NCI-H1694 treated with DMSO at 0.1 percent for 48 hours (cell line): ENCODE measurements at regions not wholly inside any gene's neighbourhood (a gene's known extent, or its start where the extent isn't known, plus 50 kb on each side); places are given as distances from the start of the nearest gene placed in this dataset.
"Not testable (repeated sequence)": the region's sequence is repeated elsewhere in the genome, so short reads cannot be mapped to it uniquely, and the experiment has no call there.

ENCODE experiments used
- DNase-seq: peaks from one replicate; lab custom pipeline; 2025; lab: John Stamatoyannopoulos, UW

DNA sequence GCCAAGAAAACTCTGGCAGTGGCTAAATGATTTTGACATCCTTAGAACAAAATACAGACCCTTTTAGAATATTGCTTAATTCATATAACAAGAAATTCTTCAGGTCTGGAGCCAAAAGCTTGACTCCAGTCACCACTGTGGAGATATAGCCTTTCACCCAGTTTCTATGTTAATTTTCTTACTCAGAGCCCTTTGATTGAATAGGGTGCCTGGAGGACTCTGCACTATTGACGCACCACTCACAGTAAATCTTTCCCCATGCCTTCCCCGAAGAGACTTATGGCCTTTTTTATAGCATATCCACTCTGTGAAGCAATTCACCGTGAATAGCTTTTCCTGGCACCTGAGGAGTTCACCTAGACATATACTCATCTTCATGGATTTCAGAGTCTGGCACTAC is 613.8 kb downstream of the ZWINT start:
- no peak for DNase-seq

DNA sequence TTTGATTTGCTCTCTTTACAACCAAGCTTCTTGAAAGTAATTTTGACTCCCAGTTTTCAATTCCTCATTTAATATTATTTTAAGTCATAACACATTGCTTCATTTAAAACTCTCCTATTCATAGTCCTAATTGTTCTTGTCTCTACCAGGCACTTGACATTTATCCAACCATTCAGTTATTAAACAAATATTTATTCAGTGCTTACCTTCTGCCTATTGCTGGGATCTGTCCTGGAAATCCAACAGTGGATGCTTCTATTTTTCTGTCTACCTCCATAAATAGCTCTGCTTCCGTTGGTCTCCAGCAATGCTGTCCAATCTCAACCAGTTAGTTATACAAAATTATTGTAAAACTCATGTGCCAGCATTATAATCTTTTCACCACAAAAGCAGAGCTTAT is 615.1 kb downstream of the ZWINT start:
- no peak for DNase-seq

DNA sequence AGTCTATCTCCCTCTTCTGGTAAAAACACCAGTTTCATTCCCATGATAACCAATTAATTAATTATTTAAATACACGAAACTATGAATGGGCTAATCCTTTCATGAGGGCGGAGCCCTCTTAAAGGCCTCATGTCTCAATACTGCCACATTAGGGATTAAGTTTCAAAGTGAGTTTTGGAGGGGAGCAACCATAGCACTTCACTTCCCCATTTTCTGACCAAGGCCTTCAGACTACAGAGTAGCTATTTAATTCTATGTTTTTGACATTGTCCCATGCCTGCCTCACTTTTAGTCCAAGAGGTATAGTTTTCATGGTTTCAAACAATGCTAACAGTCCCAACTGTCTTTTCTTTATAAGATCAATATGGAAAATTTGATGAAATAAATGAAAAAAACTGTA is 618.6 kb downstream of the ZWINT start:
- no peak for DNase-seq

DNA sequence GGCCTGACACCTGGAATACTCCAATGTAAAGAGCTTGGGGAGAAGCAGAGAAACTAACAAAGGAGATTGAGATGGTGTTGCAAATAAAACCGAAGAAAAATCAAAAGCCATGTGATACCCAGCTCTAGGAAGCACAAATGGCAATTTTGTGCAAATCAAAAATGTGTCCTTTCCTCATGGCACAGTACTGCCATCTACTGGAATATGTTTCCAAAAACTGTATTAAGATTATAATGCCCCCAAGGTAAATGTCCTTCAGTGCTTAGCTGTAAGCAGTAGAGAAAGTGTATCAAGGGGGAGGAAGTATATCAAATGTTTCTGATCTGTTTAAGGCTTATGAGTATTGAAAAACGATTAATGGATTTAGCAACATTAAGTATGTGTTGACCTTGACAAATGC is 620.3 kb downstream of the ZWINT start:
- peak; percentile 1 for DNase-seq

DNA sequence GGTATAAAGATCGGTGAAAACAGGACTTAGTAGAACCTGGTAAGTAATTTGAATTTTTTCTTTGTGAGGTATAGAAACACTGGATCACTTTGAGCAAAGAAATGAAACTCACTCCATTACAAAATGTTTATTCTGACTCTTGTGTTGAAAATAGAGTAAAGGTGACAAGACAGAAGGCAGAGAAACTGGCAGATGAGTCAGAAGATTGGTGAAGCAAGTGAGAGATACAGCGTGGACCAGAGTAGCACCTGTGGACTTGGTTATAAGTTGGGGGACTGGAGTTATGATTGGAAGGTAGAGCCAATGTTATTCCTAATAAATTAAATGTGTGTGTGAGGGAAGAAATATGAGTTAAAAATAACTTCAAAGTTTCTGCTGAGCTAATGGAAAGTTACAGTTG is 620.9 kb downstream of the ZWINT start:
- DNase-seq = no peak

DNA sequence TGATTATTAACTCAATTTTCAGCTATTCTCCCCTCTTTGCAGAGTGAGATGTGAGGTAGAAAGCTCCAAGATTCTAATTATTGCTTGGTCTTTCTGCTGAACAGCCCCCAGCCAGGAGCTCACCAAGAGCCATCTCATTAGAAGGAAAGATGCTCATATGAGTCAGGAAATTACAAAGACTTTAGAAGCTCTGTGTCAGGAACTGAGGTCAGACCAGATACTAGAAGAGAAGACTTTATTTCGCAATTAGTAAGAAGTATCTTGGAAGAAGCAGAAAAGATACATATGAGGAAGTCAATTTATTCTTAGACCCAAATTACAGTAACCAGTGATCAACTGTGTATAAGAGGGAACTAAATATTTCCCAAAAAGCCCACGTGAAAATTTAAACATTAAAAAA is 626.9 kb downstream of the ZWINT start:
- no peak for DNase-seq

DNA sequence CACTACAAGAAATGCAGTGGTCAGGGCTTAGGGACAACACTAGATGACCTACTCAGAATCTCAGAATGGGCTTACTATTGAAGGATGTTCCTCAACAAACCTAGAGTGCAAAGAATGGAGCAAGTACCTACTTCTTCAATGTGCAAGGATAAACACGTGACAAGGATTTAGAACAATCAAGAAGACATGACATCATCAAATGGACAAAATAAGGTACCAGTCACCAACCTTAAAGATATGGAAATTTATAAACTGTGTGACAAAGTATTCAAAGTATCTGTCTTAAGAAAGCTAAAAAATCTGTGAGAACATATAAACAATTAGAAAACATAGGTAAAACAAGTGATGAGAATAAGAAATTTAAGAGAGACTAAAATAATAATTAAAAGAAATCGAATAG is 656.1 kb downstream of the ZWINT start:
- DNase-seq = no peak

DNA sequence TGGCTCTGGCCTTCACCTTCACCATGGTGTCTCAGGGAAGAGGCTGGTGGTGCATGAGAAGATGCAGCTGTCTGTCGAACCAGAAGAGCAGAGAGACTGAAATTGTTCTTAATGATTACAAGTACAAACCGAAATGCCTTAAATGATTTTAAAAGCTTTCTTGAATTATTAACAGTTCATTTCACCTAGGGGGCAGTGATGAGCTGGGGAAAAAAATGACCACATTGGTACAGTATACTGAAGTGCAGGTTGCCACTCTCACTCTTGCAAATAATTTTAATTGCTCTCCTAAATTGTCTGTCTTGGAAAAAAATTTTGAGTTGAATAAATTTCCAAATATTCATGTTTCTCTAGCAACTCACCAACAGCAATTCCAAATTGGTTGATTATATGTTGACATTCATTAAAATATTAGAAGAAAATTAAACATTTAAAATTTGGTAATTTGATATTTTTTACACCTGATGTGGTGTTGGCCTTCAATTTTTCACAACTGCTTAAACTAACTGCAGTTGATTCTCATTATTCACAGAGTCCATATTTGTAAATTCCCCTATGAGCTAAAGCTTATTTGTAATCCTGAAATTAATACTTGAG is 692.6 kb downstream of the ZWINT start:
- DNase-seq = no peak

DNA sequence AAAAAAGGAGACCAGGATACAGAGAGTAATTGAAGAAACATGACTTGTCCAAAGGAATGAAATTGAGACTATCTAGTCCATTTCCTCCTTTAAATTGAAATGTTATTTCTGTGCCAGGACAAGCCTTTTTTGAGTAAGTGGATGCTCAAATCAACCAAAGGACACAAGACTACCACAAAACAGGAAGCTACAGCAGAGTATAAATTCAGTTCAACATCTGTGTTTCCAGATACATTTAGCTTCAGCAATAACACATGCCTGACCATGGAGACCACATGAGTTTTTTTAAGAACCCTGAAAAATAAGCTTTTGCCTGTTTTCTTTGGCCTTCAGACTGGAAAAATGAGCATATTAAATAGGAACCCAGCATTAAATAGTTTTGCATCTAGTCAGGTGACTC is 707.5 kb downstream of the ZWINT start:
- no peak for DNase-seq

DNA sequence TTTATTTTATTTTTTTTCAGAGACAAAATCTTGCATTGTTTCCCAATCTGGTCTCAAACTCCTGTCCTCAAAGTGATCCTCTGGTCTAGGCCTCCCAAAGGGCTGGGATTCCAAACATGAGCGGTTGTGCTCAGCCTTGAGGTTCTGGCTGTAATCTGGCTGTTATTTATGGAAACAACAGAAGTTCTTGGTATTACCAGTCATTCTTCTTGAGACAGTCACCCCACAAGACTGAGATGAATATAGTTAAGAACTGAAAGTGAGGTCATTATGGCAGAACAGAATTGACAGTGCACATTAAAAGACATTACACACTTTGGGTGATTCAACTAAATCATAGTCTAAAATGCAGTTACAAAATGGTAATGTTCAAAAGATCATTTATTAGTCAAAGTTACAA is 719.5 kb downstream of the ZWINT start:
- DNase-seq = no peak

DNA sequence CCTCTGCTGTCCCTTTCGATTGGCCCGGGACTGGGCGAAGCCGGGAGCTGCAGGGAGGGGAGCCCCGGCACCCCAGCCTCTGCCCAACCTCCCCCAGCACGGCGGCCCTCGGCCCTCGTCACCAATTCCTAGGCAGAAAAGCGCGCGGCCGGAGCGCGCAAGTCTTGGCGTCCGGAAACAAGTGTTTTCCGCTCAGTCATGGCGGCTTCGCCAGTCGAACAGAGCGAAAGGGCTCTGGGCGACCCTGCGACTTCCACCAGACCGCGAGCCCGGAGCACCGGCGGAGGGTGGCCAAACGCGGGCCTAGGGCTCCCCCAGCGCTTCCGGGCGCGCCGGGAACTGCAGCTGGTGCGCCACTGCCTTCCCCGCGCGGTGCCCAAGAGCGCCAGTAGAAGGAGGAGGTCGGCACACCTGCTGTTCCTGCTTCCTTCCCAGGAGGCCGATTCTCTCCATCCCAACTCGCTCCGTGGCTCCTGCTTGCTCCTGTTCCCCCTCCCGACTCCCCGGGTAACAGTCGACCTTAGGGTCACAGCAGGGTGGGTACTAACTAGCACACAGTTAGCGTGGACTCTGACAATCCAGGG is 729.9 kb downstream of the ZWINT start:
- DNase-seq = no peak

DNA sequence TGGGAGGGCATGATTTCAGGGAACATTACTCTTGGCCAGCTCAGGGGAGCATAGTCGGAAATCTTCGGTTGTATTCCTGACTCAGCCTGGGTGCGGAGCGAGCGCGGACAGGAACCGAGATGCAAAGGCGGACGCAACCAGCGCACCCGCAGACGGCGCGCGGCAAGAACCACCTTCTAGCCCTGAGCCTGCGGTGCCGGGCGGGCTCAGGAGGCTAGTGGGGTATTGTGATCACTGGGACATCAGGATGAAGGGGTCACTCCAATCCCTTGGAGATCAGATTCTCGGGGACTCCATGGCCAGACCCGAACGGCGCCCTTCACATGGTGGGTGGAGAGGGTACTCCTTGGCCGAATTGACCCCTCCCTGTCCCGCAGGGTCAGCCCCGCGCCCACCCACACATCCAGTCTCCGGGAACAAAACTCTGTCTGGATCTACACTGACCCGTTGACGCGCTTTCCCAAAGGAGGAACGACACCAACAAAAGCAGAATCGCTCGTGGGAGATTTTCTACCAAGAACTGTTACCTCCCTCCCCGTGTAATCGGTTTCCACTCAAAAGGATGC is 730.5 kb downstream of the ZWINT start:
- no peak for DNase-seq

DNA sequence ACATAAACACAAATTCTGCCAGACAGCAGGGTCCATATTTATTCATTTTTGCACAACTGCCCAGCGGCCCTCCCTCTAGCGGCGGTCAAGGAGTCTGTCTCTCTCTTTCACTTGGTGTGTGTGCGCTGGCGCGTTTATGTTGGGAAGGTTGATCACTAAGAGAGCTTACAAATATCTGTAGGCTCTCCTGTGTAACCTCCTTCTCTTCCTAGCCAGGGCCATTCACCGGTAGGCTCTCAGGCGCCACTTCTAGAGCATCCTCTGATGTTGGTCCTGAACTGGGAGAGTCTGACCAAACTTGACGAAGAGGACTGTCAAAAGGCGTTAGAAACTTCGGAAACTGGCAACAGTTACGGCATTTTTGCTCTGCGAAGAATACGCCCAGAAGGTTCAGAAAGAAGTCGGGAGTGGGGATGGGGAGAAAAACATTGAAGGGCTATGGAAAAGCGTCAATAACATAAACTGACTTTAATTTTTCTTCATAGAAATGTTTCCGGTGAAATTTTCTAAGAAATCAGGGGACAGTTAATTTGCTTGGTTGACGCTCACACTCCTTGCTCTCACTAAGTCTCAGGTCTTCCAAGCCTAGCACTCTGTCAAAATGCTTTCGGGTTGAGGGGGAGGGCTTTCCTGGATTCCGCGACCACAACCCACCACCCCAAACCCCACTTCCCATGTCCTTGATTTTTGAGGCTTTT is 731.1 kb downstream of the ZWINT start:
- no peak for DNase-seq

DNA sequence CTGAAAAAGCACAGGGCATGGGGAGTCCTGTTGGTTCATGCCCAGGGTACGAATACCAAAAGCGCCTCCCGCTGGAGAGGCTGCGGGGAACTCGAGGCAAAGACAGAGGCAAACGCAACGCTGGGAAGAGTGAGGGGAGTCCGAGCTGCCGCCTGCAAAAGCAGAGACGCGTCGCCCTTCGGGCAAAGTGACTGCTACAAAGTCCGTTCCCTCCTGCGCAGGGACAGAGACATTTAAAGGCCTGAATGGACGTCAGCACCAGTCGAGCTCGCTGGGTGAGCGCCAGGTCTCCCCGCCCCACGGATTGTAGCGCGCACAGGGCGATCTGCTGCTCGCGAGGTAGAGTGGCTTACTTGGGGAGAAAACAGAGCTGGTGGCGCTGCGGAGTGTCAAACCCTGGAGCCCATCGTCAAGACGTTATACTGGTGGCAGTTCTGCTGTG is 732.8 kb downstream of the ZWINT start:
- no peak for DNase-seq

DNA sequence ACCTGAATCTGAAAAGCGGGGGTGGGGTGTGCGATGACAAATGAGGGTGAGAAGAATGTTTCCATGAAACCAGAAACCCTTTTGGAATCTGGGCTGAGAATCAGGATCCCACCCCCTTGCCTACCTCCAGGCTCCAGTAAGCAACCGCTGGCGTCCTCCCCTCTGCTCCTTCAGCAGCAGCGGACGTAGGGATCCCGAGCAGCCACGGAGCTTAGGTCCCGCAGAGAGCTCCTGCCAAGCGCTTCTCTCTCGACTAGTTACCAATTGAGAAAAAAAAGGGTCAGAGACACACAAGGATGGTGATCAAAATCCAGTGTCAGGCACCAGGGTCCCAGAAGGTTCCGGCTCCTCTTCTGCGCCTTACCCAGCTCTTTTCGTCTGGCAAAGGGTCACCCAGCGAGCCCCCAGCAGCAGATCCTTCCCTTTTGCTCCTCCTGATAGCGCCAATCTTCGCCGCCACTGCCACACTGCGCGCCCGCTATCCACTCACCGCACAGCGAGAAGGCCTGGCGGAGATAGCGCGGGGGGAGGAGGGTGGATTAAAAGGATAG is 733.5 kb downstream of the ZWINT start:
- no peak for DNase-seq

DNA sequence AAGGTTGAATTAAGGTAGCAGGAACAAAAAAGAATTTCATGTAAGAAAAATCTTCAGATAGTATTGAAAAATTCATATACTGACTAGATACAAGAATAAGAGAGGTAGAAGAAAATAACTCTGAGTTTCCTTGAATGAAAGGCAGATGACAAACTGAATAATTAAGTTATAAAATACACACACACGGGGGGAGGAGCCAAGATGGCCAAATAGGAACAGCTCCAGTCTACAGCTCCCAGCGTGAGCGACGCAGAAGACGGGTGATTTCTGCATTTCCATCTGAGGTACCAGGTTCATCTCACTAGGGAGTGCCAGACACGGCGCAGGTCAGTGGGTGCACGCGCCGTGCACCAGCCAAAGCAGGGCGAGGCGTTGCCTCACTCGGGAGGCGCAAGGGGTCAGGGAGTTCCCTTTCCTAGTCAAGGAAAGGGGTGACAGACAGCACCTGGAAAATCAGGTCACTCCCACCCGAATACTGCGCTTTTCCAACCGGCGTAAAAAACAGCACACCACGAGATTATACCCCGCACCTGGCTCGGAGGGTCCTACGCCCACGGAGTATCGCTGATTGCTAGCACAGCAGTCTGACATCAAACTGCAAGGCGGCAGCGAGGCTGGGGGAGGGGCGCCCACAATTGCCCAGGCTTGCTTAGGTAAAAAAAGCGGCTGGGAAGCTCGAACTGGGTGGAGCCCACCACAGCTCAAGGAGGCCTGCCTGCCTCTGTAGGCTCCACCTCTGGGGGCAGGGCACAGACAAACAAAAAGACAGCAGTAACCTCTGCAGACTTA is 759.2 kb downstream of the ZWINT start:
- DNase-seq = not testable (repeated sequence)

DNA sequence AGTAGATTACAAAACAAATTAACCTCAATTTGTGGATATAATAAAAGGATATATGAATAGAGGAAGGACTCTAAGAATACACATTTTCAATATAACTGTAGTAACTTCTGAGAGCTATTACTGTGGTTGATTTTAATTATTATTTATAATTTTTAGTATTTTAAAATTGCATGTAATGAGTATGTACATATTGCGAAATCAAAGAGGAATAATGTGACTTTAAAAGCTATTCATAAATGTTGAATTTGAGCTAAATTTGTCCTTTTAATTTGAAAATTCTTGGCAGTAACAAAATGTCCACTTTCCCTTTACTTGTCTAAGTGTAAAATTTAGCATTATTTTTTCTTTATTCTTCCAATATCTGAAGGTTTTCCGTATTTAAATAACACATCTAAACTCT is 750.6 kb upstream of the PCDH15 start:
- DNase-seq = no peak

DNA sequence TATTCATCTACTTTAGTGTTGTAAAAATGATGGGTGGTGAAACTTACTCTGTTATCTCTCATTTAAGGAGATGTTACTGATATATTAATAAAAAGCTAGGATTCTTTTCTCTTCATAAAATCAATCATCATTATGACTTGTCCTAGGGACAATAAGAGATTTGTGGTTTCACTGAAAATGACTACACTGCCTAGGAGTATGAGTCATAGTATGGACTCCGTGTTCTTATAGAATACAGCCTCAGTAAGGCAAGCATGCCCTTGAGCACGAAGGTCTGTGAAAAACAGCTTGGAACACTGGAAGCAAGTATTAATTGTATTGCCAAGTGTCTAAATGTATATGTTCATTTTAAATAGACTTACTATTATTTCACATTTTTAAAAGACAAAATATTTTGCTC is 749.2 kb upstream of the PCDH15 start:
- DNase-seq = no peak

DNA sequence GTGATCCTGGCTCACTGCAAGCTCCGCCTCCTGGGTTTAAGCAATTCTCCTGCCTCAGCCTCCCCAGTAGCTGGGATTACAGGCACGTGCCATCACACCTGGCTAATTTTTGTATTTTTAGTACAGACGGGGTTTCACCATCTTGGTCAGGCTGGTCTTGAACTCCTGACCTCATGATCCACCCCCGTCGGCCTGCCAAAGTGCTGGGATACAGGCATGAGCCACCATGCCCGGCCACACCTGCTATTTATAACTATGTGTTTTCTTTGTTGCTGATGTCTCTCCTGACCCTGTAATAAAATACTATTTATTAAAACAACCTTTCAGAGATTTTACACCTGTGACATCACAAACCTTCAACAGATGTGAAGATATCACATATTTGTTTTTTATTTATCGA is 736.5 kb upstream of the PCDH15 start:
- DNase-seq = not testable (repeated sequence)

DNA sequence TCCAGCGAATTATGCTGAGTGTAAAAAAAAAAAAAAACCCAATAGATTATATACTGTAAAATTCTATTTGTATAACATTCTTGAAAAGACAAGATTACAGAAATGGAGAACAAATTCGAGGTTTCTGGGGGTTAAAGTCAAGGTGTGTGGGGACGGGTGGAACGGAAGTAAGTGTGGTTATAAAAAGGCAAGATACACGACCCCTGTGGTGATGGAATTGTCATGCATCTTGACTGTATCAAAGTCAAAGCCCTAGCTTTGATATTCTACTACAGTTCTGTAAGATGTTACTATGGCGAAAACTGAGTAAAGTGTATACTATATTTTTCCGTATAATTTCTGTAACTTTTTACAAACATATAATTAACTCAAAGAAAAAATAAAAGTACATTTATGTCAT is 718.2 kb upstream of the PCDH15 start:
- no peak for DNase-seq

DNA sequence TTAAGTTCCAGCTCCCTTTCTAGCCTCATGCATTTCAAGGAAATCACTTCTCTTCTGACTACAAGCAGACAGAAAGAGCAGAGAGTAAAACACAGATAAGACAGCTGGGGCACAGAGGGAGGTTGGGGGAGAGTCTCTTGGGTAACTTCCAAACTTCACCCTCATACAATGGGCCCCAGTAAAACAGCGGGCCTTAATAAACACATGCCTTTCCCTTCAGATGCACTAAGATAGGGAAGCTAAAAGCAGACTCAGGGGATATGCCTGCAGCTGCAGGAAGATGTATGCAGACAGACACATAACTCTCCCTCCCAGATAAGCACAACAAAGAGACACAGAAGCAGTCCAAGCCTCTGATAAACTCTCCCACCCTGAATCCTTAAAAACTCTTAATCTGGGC is 717.4 kb upstream of the PCDH15 start:
- DNase-seq = not testable (repeated sequence)

DNA sequence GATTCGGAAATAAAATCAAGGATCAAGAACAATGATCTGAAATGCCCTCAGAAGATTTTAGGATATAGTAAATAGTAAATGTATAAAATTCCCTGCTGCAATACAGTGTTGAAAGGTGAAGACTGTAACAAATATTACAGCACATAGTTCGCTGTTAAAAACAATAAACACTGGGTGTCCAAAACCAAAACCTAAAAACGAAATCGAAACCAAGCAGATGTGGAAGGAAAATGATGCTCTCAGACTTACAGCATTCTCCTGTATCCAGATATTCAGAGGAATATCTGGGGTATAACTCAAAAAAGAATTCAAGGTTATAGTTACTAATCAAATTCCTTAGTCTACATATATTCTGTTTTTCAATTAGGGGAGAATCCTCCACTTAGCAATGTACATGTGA is 708.1 kb upstream of the PCDH15 start:
- DNase-seq = no peak
